ENCODE measurements at regions not wholly inside any gene's neighbourhood (a gene's known extent, or its start where the extent isn't known, plus 50 kb on each side); places are given as distances from the start of the nearest gene placed in this dataset.

- Histone ChIP-seq H3K27ac (ENCODE audit: low read depth, low read length) (no peak overlapping the region), H3K27me3 (ENCODE audit: low read length) (no peaks in the 10 kb centered on the region), H3K9ac (ENCODE audit: low read length) (no peak overlapping the region), H2AFZ (ENCODE audit: low read depth, low read length, severe bottlenecking) (no peak overlapping the region), H3K36me3 (ENCODE audit: low read length) (no peaks in the 10 kb centered on the region), H3K79me2 (ENCODE audit: insufficient read depth, low read length) (no peaks in the 10 kb centered on the region), H4K20me1 (ENCODE audit: low read depth, low read length) (no peaks in the 10 kb centered on the region), H3K4me3 (ENCODE audit: insufficient read depth, low read length, poor library complexity, severe bottlenecking) (no peak overlapping the region), H3K4me2 (ENCODE audit: low read depth, low read length, poor library complexity, severe bottlenecking) (no peak overlapping the region), H3K9me2 (replicated peaks; ENCODE audit: insufficient read depth, low read length) (no peaks in the 10 kb centered on the region), H3F3A (ENCODE audit: insufficient read depth) (no peaks in the 10 kb centered on the region), H3K9me3 (ENCODE audit: insufficient read depth, low read length) (no peaks in the 10 kb centered on the region)
- TF ChIP-seq CTCF (IDR thresholded peaks at IDR 0.05; ENCODE audit: insufficient read depth, low read length, poor library complexity, severe bottlenecking), result no peak
- no peak for TF ChIP-seq EZH2phosphoT487 (conservative IDR thresholded peaks at IDR 0.05; ENCODE audit: low read length)
Observed at GRCh38 chr2:152910970-152911369, 192.6 kb downstream of the ARL6IP6 start.

GRCh38 chr2:152907046-152907445, 188.6 kb downstream of the ARL6IP6 start:
- Histone ChIP-seq H3K79me2 (ENCODE audit: insufficient read depth, low read length) (no peaks in the 10 kb centered on the region), H3K9me3 (ENCODE audit: insufficient read depth, low read length) (no peaks in the 10 kb centered on the region), H3K9me2 (replicated peaks; ENCODE audit: insufficient read depth, low read length) (no peaks in the 10 kb centered on the region), H3K27ac (ENCODE audit: low read depth, low read length) (no peak overlapping the region), H3F3A (ENCODE audit: insufficient read depth) (no peaks in the 10 kb centered on the region), H3K27me3 (ENCODE audit: low read length) (no peaks in the 10 kb centered on the region), H3K36me3 (ENCODE audit: low read length) (no peaks in the 10 kb centered on the region), H3K4me3 (ENCODE audit: insufficient read depth, low read length, poor library complexity, severe bottlenecking) (no peak overlapping the region), H4K20me1 (ENCODE audit: low read depth, low read length) (no peaks in the 10 kb centered on the region), H2AFZ (ENCODE audit: low read depth, low read length, severe bottlenecking) (no peak overlapping the region), H3K9ac (ENCODE audit: low read length) (no peak overlapping the region), H3K4me2 (ENCODE audit: low read depth, low read length, poor library complexity, severe bottlenecking) (no peak overlapping the region)
- TF ChIP-seq CTCF (IDR thresholded peaks at IDR 0.05; ENCODE audit: insufficient read depth, low read length, poor library complexity, severe bottlenecking), result no peak
- TF ChIP-seq EZH2phosphoT487 (conservative IDR thresholded peaks at IDR 0.05; ENCODE audit: low read length), result no peak

GRCh38 chr2:152894051-152894450, 175.6 kb downstream of the ARL6IP6 start:
- Histone ChIP-seq H3F3A (ENCODE audit: insufficient read depth) (no peaks in the 10 kb centered on the region), H4K20me1 (ENCODE audit: low read depth, low read length) (no peaks in the 10 kb centered on the region), H3K27ac (ENCODE audit: low read depth, low read length) (no peak overlapping the region), H2AFZ (ENCODE audit: low read depth, low read length, severe bottlenecking) (no peak overlapping the region), H3K36me3 (ENCODE audit: low read length) (no peaks in the 10 kb centered on the region), H3K4me2 (ENCODE audit: low read depth, low read length, poor library complexity, severe bottlenecking) (no peak overlapping the region), H3K9me3 (ENCODE audit: insufficient read depth, low read length) (no peaks in the 10 kb centered on the region), H3K27me3 (ENCODE audit: low read length) (no peaks in the 10 kb centered on the region), H3K9me2 (replicated peaks; ENCODE audit: insufficient read depth, low read length) (no peaks in the 10 kb centered on the region), H3K4me3 (ENCODE audit: insufficient read depth, low read length, poor library complexity, severe bottlenecking) (no peak overlapping the region), H3K79me2 (ENCODE audit: insufficient read depth, low read length) (no peaks in the 10 kb centered on the region), H3K9ac (ENCODE audit: low read length) (no peak overlapping the region)
- TF ChIP-seq CTCF (IDR thresholded peaks at IDR 0.05; ENCODE audit: insufficient read depth, low read length, poor library complexity, severe bottlenecking) (no peak), EZH2phosphoT487 (conservative IDR thresholded peaks at IDR 0.05; ENCODE audit: low read length) (no peak)

Measured in SU-DHL-6 (cell line).